B cell (primary cell): ENCODE measurements at regions not wholly inside any gene's neighbourhood (a gene's known extent, or its start where the extent isn't known, plus 50 kb on each side); places are given as distances from the start of the nearest gene placed in this dataset.

Experiments used
- ATAC-seq: fragments of 200-7000 bp; cut with Tn5 transposase; one replicate; pipeline ENCODE4 v1.10.0; 2021; ENCODE audit warnings: low read depth, mild to moderate bottlenecking, moderate number of reproducible peaks, moderate library complexity
- CTCF ChIA-PET: fragments of 350-600 bp; sonication (Branson Sonifier 250); formaldehyde crosslinking; loops from one replicate; lab custom pipeline; 2021; ENCODE audit warnings: antibody characterized with exemption, inconsistent platforms; lab: Charles Lee
- POLR2A ChIA-PET: fragments of 350-600 bp; sonication (Branson Sonifier 250); formaldehyde crosslinking; loops from one replicate; lab custom pipeline; 2021; ENCODE audit warnings: antibody characterized with exemption; lab: Charles Lee
- DNase-seq: peaks from one replicate; pipeline ENCODE4 v3.0.0; 2013
- H2AFZ ChIP-seq: 2 replicates; pipeline ENCODE4 v1.6.1; 2012; ENCODE audit warnings: mild to moderate bottlenecking, low read depth, low read length; ENCODE audit not compliant: insufficient read depth, poor library complexity, severe bottlenecking
- H3K27ac ChIP-seq, 2 donors: 1 replicate in 1 of 2; 2 replicates in 1 of 2; pipeline ENCODE4 v1.5.1; 2012 to 2013; ENCODE audit warnings: low read length in 2 of 2, mild to moderate bottlenecking in 2 of 2, moderate library complexity in 1 of 2
- H3K27me3 ChIP-seq, 4 experiments: fragments of 200-600 bp in 1 of 4; sonication (generic) in 1 of 4; replicated peaks in 1 of 4; 1 replicate in 2 of 4; 2 replicates in 2 of 4; pipeline versions ENCODE4 v1.6.1 to v1.7.0; 2013 to 2016; ENCODE audit warnings: low read length in 3 of 4, mild to moderate bottlenecking in 2 of 4, mixed read lengths in 1 of 4, moderate library complexity in 1 of 4; ENCODE audit not compliant: insufficient read depth in 4 of 4, control insufficient read depth in 3 of 4; ENCODE audit errors: control extremely low read depth in 1 of 4
- H3K36me3 ChIP-seq, 2 experiments: replicated peaks in 1 of 2; 1 replicate in 1 of 2; 2 replicates in 1 of 2; pipeline versions ENCODE4 v1.6.1 to v1.7.1; 2013; ENCODE audit warnings: low read length in 1 of 2; ENCODE audit not compliant: insufficient read depth in 2 of 2, control insufficient read depth in 1 of 2; ENCODE audit errors: control extremely low read depth in 1 of 2, extremely low read depth in 1 of 2
- H3K4me1 ChIP-seq, 2 donors: fragments of 200-600 bp in 1 of 2; sonication (generic) in 1 of 2; 1 replicate in 1 of 2; 2 replicates in 1 of 2; pipeline versions ENCODE4 v1.5.1 to v1.6.1; 2013 to 2017; ENCODE audit warnings: low read length in 2 of 2; ENCODE audit not compliant: control insufficient read depth in 2 of 2, insufficient read depth in 2 of 2
- H3K4me2 ChIP-seq: replicated peaks from 2 replicates; pipeline ENCODE3; 2012; ENCODE audit warnings: mild to moderate bottlenecking, low read depth, low read length; ENCODE audit not compliant: poor library complexity, severe bottlenecking
- H3K4me3 ChIP-seq, 5 experiments: fragments of 200-600 bp in 1 of 5; sonication (generic) in 1 of 5; 1 replicate in 3 of 5; 2 replicates in 2 of 5; pipeline versions ENCODE4 v1.5.1 to v1.7.0; 2011 to 2016; ENCODE audit warnings: low read length in 4 of 5, mild to moderate bottlenecking in 4 of 5, low read depth in 2 of 5, control low read depth in 1 of 5, moderate library complexity in 1 of 5; ENCODE audit not compliant: insufficient read depth in 1 of 5; ENCODE audit errors: control extremely low read depth in 1 of 5, extremely low read depth in 1 of 5
- H3K79me2 ChIP-seq: fragments of 200-600 bp; sonication (generic); one replicate; pipeline ENCODE4 v1.6.0; 2016; ENCODE audit warnings: low read length; ENCODE audit not compliant: control insufficient read depth, insufficient read depth
- H3K9ac ChIP-seq: fragments of 200-600 bp; sonication (generic); 2 replicates; pipeline ENCODE4 v1.6.1; 2017; ENCODE audit warnings: mild to moderate bottlenecking, low read length, moderate library complexity
- H3K9me3 ChIP-seq, 3 donors: one replicate each; pipeline versions ENCODE4 v1.6.1 to v1.7.1; 2013; ENCODE audit warnings: low read length in 2 of 3; ENCODE audit not compliant: control insufficient read depth in 2 of 3, insufficient read depth in 1 of 3; ENCODE audit errors: control extremely low read depth in 1 of 3
- H4K20me1 ChIP-seq: 2 replicates; pipeline ENCODE4 v1.6.0; 2012; ENCODE audit warnings: mild to moderate bottlenecking, low read length; ENCODE audit not compliant: insufficient read depth, control insufficient read depth, poor library complexity, severe bottlenecking
- H3K27ac Mint-ChIP-seq: one replicate; pipeline ENCODE4 v1.8.0; 2021; ENCODE audit warnings: mixed read lengths
- H3K27me3 Mint-ChIP-seq: one replicate; pipeline ENCODE4 v1.8.0; 2021; ENCODE audit warnings: mixed read lengths
- H3K4me1 Mint-ChIP-seq: one replicate; pipeline ENCODE4 v1.8.0; 2021; ENCODE audit warnings: mixed read lengths
- H3K4me3 Mint-ChIP-seq: one replicate; pipeline ENCODE4 v1.8.0; 2021; ENCODE audit warnings: mixed read lengths
- H3K9me3 Mint-ChIP-seq: one replicate; pipeline ENCODE4 v1.8.0; 2022; ENCODE audit warnings: mixed read lengths; ENCODE audit not compliant: insufficient read depth
- EZH2 ChIP-seq: IDR thresholded peaks from 2 replicates; pipeline ENCODE4 v1.6.1; 2012; ENCODE audit warnings: borderline replicate concordance, low read depth, mild to moderate bottlenecking, moderate library complexity, low read length; ENCODE audit not compliant: insufficient read depth, poor library complexity, severe bottlenecking
- WGBS: methylation state at CpG from one replicate; pipeline ENCODE4 v1.1.5; 2013; ENCODE audit warnings: missing lambda C conversion rate; ENCODE audit not compliant: insufficient coverage; 5-methylcytosine and 5-hydroxymethylcytosine counted together
- intact Hi-C: fragments of 100-400 bp; cut with micrococcal nuclease; formaldehyde crosslinking; loops from one replicate; pipeline ENCODE4 v1.10.0; 2022
- TF ChIP-seq, protein P1 (sequence below): fragments of 200-600 bp; IDR thresholded peaks from one replicate; pipeline ENCODE4 v1.8.0; 2022; ENCODE audit warnings: antibody characterized with exemption, mild to moderate bottlenecking

DNA sequence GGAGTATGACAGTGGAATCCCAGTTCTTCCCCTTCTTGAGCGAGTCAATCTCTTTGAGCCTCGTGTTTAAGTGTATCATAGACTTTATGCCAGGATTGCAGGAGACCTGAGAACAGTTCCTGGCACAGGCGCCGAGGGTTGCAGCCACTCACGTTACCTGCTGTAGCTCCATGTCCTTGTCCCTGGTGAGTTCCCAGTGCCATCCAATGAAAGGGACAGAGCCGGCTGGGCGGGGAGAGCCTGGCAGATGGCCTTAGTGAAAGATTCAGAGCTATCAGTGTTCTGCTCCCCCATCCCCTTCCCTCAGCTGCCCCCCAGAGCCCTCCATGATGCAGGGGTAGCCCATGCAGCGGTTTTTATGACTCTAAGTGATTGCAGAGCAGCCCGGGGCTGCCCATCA is 554.0 kb downstream of the BNC2 start:
- H3K9me3 Mint-ChIP-seq = no peaks in the 10 kb centered on the region
- Histone ChIP-seq H4K20me1 (no peaks in the 10 kb centered on the region), H3K27me3 (no peaks in the 10 kb centered on the region), H3K4me1 (no peaks in the 10 kb centered on the region), H3K4me2 (no peak overlapping the region), H3K4me3 (no peak overlapping the region), H2AFZ (no peak overlapping the region), H3K36me3 (no peaks in the 10 kb centered on the region), H3K79me2 (no peaks in the 10 kb centered on the region), H3K9ac (no peak overlapping the region), H3K27ac (no peak overlapping the region), H3K9me3 (peaks cover 0 to 18% (median 0%) of the 10 kb centered on the region in 3 donors)
- H3K4me1 Mint-ChIP-seq = no peaks in the 10 kb centered on the region
- WGBS = 93% methylated on average over 6 of the region's 9 CpGs
- ChIA-PET CTCF (no interaction called here), POLR2A (no interaction called here)
- TF ChIP-seq, protein P1, sequence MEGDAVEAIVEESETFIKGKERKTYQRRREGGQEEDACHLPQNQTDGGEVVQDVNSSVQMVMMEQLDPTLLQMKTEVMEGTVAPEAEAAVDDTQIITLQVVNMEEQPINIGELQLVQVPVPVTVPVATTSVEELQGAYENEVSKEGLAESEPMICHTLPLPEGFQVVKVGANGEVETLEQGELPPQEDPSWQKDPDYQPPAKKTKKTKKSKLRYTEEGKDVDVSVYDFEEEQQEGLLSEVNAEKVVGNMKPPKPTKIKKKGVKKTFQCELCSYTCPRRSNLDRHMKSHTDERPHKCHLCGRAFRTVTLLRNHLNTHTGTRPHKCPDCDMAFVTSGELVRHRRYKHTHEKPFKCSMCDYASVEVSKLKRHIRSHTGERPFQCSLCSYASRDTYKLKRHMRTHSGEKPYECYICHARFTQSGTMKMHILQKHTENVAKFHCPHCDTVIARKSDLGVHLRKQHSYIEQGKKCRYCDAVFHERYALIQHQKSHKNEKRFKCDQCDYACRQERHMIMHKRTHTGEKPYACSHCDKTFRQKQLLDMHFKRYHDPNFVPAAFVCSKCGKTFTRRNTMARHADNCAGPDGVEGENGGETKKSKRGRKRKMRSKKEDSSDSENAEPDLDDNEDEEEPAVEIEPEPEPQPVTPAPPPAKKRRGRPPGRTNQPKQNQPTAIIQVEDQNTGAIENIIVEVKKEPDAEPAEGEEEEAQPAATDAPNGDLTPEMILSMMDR = no peak
- no peak for TF ChIP-seq EZH2
- no peak for ATAC-seq
- no peak overlapping the region for H3K27ac Mint-ChIP-seq
- DNase-seq = no peak
- H3K4me3 Mint-ChIP-seq = no peak overlapping the region
- H3K27me3 Mint-ChIP-seq = no peaks in the 10 kb centered on the region
- intact Hi-C loops = no loop called here

DNA sequence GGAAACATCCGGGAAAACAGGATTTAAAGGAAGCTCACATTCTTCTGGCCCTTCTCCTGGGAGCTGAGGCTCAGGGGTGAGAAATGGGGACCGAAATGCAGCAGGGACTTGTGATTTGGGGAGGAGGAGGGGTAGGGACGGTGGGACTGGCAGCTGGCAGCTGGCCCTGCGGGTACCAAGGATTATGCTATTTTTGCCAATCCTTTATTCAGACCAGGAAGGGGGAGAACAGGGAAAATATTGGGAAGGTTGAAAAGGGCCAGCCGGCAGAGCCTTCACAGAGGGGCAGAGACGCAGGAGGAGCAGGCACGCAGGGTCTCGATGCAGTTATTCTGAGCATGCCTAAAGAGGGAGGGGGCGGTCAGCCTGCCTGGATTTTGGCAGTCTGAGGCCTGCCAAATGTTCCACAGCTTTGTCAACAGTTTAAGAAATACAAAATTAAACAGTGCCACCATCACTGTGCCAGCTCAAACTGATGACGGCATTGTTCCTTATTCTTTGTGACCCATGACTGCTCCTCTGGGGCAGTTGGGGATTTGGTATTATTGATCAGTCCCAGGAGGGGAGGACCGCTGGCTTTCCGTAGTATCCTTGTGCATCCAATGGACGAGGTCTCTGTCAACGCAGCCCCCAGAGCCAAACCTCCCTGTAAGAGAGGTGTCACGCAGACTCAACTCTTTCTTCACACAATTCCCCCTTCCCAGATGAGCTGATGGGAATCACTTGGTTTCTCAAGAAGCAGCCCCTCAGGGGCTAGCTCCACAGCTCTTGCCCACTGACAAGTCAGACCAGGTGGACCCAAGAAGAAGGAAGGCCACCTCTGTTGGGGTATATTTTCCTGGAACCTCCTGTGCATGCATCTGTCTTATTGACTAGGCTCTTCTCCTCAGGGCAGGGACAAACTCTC is 553.3 kb downstream of the BNC2 start:
- Histone ChIP-seq H3K9ac (no peak overlapping the region), H4K20me1 (no peaks in the 10 kb centered on the region), H3K4me1 (no peaks in the 10 kb centered on the region), H3K4me2 (no peak overlapping the region), H2AFZ (no peak overlapping the region), H3K27me3 (no peaks in the 10 kb centered on the region), H3K36me3 (no peaks in the 10 kb centered on the region), H3K4me3 (no peak overlapping the region), H3K79me2 (no peaks in the 10 kb centered on the region), H3K27ac (no peak overlapping the region), H3K9me3 (peaks cover 0 to 19% (median 0%) of the 10 kb centered on the region in 3 donors)
- H3K4me1 Mint-ChIP-seq = no peaks in the 10 kb centered on the region
- ChIA-PET POLR2A (no interaction called here), CTCF (no interaction called here)
- no peaks in the 10 kb centered on the region for H3K9me3 Mint-ChIP-seq
- no peak for ATAC-seq
- no peak for DNase-seq
- 85% methylated on average over 10 of the region's 15 CpGs for WGBS
- no peak overlapping the region for H3K4me3 Mint-ChIP-seq
- no peak for TF ChIP-seq EZH2
- TF ChIP-seq, protein P1 = no peak
- intact Hi-C loops = no loop called here
- no peaks in the 10 kb centered on the region for H3K27me3 Mint-ChIP-seq
- H3K27ac Mint-ChIP-seq = no peak overlapping the region
